ENCODE measurements at regions not wholly inside any gene's neighbourhood (a gene's known extent, or its start where the extent isn't known, plus 50 kb on each side); places are given as distances from the start of the nearest gene placed in this dataset.

- TF ChIP-seq CTCF (conservative IDR thresholded peaks at IDR 0.05; ENCODE audit: control insufficient read depth, insufficient read depth, low read depth, low read length), result no peak
- no peak overlapping the region for H3K4me3 ChIP-seq (ENCODE audit: control insufficient read depth, low read depth, low read length)
- DNase-seq (ENCODE audit: low read depth), result no peak
These were observed 503.8 kb downstream of the CDH26 start for GRCh38 chr20:60461993-60462392.

GRCh38 chr20:60463798-60464197, 505.6 kb downstream of the CDH26 start:
- H3K4me3 ChIP-seq (ENCODE audit: control insufficient read depth, low read depth, low read length), result no peak overlapping the region
- DNase-seq (ENCODE audit: low read depth), result no peak
- no peak for TF ChIP-seq CTCF (conservative IDR thresholded peaks at IDR 0.05; ENCODE audit: control insufficient read depth, insufficient read depth, low read depth, low read length)

- no peak for DNase-seq (ENCODE audit: low read depth)
- no peak overlapping the region for H3K4me3 ChIP-seq (ENCODE audit: control insufficient read depth, low read depth, low read length)
- TF ChIP-seq CTCF (conservative IDR thresholded peaks at IDR 0.05; ENCODE audit: control insufficient read depth, insufficient read depth, low read depth, low read length), result no peak
These were observed 507.2 kb downstream of the CDH26 start for GRCh38 chr20:60465439-60465838.

- H3K4me3 ChIP-seq (ENCODE audit: control insufficient read depth, low read depth, low read length), result no peak overlapping the region
- peak; percentile 22 for DNase-seq (ENCODE audit: low read depth)
- TF ChIP-seq CTCF (conservative IDR thresholded peaks at IDR 0.05; ENCODE audit: control insufficient read depth, insufficient read depth, low read depth, low read length), result no peak
These were observed 507.9 kb downstream of the CDH26 start for GRCh38 chr20:60465993-60466686.

GRCh38 chr20:60466687-60467022, 508.4 kb downstream of the CDH26 start:
- no peak for DNase-seq (ENCODE audit: low read depth)
- H3K4me3 ChIP-seq (ENCODE audit: control insufficient read depth, low read depth, low read length), result no peak overlapping the region
- TF ChIP-seq CTCF (conservative IDR thresholded peaks at IDR 0.05; ENCODE audit: control insufficient read depth, insufficient read depth, low read depth, low read length), result no peak

GRCh38 chr20:60467078-60467477, 508.9 kb downstream of the CDH26 start:
- H3K4me3 ChIP-seq (ENCODE audit: control insufficient read depth, low read depth, low read length), result no peak overlapping the region
- TF ChIP-seq CTCF (conservative IDR thresholded peaks at IDR 0.05; ENCODE audit: control insufficient read depth, insufficient read depth, low read depth, low read length), result no peak
- no peak for DNase-seq (ENCODE audit: low read depth)

GRCh38 chr20:60467771-60468170, 509.5 kb downstream of the CDH26 start:
- no peak overlapping the region for H3K4me3 ChIP-seq (ENCODE audit: control insufficient read depth, low read depth, low read length)
- DNase-seq (ENCODE audit: low read depth), result no peak
- TF ChIP-seq CTCF (conservative IDR thresholded peaks at IDR 0.05; ENCODE audit: control insufficient read depth, insufficient read depth, low read depth, low read length), result no peak

Data from fibroblast of mammary gland (primary cell).